ENCODE measurements at regions not wholly inside any gene's neighbourhood (a gene's known extent, or its start where the extent isn't known, plus 50 kb on each side); places are given as distances from the start of the nearest gene placed in this dataset.
"Not testable (repeated sequence)": the region's sequence is repeated elsewhere in the genome, so short reads cannot be mapped to it uniquely, and the experiment has no call there.

- no peak for DNase-seq
Measured at GRCh38 chr14:65834051-65834450, 421.5 kb downstream of the FUT8 start.

GRCh38 chr14:65834812-65835211, 422.3 kb downstream of the FUT8 start:
- DNase-seq: no peak

GRCh38 chr14:65835501-65835900, 423.0 kb downstream of the FUT8 start:
- DNase-seq: no peak

- no peak for DNase-seq
Measured at GRCh38 chr14:65838565-65838964, 426.0 kb downstream of the FUT8 start.

GRCh38 chr14:65840118-65840751, 427.7 kb downstream of the FUT8 start:
- no peak for DNase-seq

- no peak for DNase-seq
Measured at GRCh38 chr14:65840786-65841185, 428.3 kb downstream of the FUT8 start.

- no peak for DNase-seq
Measured at GRCh38 chr14:65846196-65846868, 433.8 kb downstream of the FUT8 start.

GRCh38 chr14:65847075-65847847, 434.7 kb downstream of the FUT8 start:
- DNase-seq: no peak

GRCh38 chr14:65847931-65848330, 435.4 kb downstream of the FUT8 start:
- not testable (repeated sequence) for DNase-seq

GRCh38 chr14:65849091-65849490, 436.6 kb downstream of the FUT8 start:
- no peak for DNase-seq

- DNase-seq: no peak
Measured at GRCh38 chr14:65849558-65849957, 437.0 kb downstream of the FUT8 start.

- peak; percentile 10 for DNase-seq
Measured at GRCh38 chr14:65850429-65851135, 438.1 kb downstream of the FUT8 start.

- DNase-seq: no peak
Measured at GRCh38 chr14:65852689-65853088, 440.2 kb downstream of the FUT8 start.

GRCh38 chr14:65853407-65853955, 441.0 kb downstream of the FUT8 start:
- no peak for DNase-seq

GRCh38 chr14:65854215-65854614, 441.7 kb downstream of the FUT8 start:
- DNase-seq: no peak

- no peak for DNase-seq
Measured at GRCh38 chr14:65860956-65861611, 448.6 kb downstream of the FUT8 start.

- no peak for DNase-seq
Measured at GRCh38 chr14:65864549-65864948, 452.0 kb downstream of the FUT8 start.

GRCh38 chr14:65864984-65865383, 452.5 kb downstream of the FUT8 start:
- DNase-seq: no peak

GRCh38 chr14:65866448-65866847, 453.9 kb downstream of the FUT8 start:
- no peak for DNase-seq

GRCh38 chr14:65866886-65867285, 454.4 kb downstream of the FUT8 start:
- DNase-seq: no peak

- DNase-seq: no peak
Measured at GRCh38 chr14:65867333-65867732, 454.8 kb downstream of the FUT8 start.

- DNase-seq: no peak
Measured at GRCh38 chr14:65872536-65872935, 460.0 kb downstream of the FUT8 start.
